ENCODE measurements at regions not wholly inside any gene's neighbourhood (a gene's known extent, or its start where the extent isn't known, plus 50 kb on each side); places are given as distances from the start of the nearest gene placed in this dataset.

DNA sequence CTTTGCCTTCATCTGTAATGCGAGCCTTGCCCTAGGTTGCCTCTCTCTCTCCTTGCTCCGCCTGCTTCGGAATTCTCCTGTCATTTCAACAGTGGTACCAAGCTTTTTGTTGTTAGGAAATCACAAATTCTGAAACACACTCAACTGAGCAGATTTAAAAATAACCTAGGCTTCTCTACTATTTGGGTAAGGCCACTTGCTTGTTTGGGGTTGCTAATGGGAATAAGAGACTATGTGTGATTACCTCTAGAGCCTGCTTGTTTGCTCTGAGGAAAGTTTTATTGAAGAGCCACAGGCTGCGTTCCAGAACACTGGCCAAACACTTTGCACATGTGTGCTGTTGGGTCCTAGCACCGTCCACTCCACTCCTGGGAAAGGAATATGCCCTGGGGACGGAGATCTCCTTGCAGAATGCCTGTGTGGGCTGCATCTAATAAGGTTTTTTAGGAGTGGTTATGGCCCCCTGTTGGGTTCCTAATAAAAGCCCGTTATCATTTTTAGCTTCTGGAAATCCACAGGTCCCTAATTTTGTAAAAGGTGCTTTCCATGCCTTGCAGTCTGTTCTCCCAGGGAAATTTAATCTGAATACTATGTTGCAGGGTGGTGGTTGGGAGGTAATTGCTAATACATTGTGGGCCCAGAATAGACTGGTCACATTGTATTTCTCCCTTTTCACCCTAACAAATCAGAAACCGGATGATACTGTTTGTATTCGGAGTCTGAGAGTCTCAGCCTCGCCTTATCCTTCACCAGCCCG is 68.7 kb upstream of the KLF6 start:
- TF ChIP-seq CTCF (IDR thresholded peaks at IDR 0.05): no peak
- no peaks in the 10 kb centered on the region for H3K36me3 ChIP-seq
- no peaks in the 10 kb centered on the region for H3K27me3 ChIP-seq
- no peaks in the 10 kb centered on the region for H3K9me3 ChIP-seq
- peak overlapping the region; percentile 98 for H3K27ac ChIP-seq
- H3K4me3 ChIP-seq (ENCODE audit: low read depth in 1 of 2, low read length in 1 of 2): no peak overlapping the region
- peaks cover 41 to 43% of the 10 kb centered on the region in 2 experiments for H3K4me1 ChIP-seq (ENCODE audit: control insufficient read depth in 1 of 2, insufficient read depth in 1 of 2, low read depth in 1 of 2, low read length in 1 of 2)

DNA sequence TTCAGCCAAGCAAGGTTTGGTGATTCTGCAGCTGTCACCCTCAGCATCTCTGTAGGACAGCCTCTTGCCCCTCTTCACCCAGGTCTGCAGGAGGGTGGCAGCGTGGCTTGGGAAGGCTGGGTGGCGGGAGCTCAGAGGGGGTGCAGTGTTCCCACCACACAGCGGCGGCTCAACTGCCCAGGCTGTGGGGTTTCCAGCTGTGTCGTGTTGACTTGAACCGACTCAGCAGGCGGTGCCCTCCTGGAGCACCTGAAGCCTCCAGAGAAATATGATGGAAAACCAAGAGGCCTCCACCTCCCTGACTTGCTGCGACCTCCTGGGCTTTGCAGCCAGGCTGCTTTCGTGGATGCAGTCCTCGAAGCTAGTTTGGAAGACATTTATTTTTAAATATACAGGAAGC is 68.0 kb upstream of the KLF6 start:
- Histone ChIP-seq H3K9me3 (no peaks in the 10 kb centered on the region), H3K27me3 (no peaks in the 10 kb centered on the region), H3K27ac (peak overlapping the region; percentile 98), H3K36me3 (no peaks in the 10 kb centered on the region), H3K4me3 (ENCODE audit: low read depth in 1 of 2, low read length in 1 of 2) (peak overlapping the region in 1 of 2 experiments; percentile 29), H3K4me1 (ENCODE audit: control insufficient read depth in 1 of 2, insufficient read depth in 1 of 2, low read depth in 1 of 2, low read length in 1 of 2) (peaks cover 41 to 48% of the 10 kb centered on the region in 2 experiments)
- TF ChIP-seq CTCF (IDR thresholded peaks at IDR 0.05): no peak

- H3K27ac ChIP-seq: peak overlapping the region; percentile 98
- TF ChIP-seq CTCF (IDR thresholded peaks at IDR 0.05): no peak
- H3K4me1 ChIP-seq (ENCODE audit: control insufficient read depth in 1 of 2, insufficient read depth in 1 of 2, low read depth in 1 of 2, low read length in 1 of 2): peaks cover 41 to 48% of the 10 kb centered on the region in 2 experiments
- H3K36me3 ChIP-seq: no peaks in the 10 kb centered on the region
- peak overlapping the region; percentile 7 to 37 for H3K4me3 ChIP-seq (ENCODE audit: low read depth in 1 of 2, low read length in 1 of 2)
- no peaks in the 10 kb centered on the region for H3K9me3 ChIP-seq
- no peaks in the 10 kb centered on the region for H3K27me3 ChIP-seq
These were observed 67.3 kb upstream of the KLF6 start for GRCh38 chr10:3852147-3852904.

DNA sequence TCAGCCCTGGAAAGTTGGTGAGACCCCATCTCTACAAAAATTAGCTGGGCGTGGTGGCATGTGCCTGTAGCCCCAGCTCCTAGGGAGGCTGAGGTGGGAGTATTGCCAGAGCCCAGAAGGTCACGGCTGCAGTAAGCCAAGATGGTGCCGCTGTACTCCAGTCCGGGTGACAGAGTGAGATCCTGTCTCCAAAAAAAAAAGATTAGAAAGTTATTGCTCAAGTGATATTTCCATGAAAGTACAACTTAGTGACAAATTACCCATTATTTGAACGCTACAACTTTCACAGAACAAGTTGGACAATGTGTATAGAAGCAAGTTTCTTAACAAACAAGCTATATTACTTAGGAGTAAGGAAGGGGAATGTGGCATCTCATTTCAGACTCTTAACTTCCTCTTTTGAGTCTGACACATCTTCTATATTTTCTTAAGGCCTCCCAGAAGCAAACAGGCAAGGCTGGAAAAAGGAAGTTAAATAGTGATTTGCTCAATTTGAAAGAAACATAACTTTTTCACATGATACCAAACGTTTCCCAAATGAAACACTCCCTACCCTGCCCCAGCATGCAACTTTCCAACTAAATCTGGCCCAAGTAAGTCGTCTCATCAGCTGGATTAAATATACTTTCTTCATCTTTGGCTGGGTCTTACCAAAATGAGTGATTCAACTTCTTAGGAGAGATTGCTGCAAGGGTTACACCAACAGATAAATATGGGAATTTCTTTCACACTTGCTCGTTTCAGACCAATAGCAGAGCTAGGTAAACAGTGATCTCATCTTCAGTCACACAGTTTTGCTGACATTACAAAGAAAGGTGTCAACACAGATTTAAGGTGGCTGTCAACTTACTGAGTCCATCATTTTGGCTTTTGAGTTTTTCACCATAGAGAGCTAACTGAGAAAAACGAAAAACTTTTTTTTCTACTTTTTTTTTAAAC is 66.3 kb upstream of the KLF6 start:
- H3K9me3 ChIP-seq: no peaks in the 10 kb centered on the region
- H3K4me1 ChIP-seq (ENCODE audit: control insufficient read depth in 1 of 2, insufficient read depth in 1 of 2, low read depth in 1 of 2, low read length in 1 of 2): peaks cover 41 to 48% of the 10 kb centered on the region in 2 experiments
- no peak for TF ChIP-seq CTCF (IDR thresholded peaks at IDR 0.05)
- no peaks in the 10 kb centered on the region for H3K36me3 ChIP-seq
- H3K27ac ChIP-seq: peak overlapping the region; percentile 98
- peak overlapping the region; percentile 37 to 39 for H3K4me3 ChIP-seq (ENCODE audit: low read depth in 1 of 2, low read length in 1 of 2)
- no peaks in the 10 kb centered on the region for H3K27me3 ChIP-seq

Measured in neutrophil (primary cell).